Aorta (tissue), 5 donors: ENCODE measurements at regions not wholly inside any gene's neighbourhood (a gene's known extent, or its start where the extent isn't known, plus 50 kb on each side); places are given as distances from the start of the nearest gene placed in this dataset.

Source experiments
- ATAC-seq: fragments of 200-7000 bp; cut with Tn5 transposase; one replicate; pipeline ENCODE4 v1.9.1; 2022; ENCODE audit warnings: moderate library complexity; ENCODE audit not compliant: low FRiP score
- DNase-seq, 2 donors: peaks; one replicate each; pipeline ENCODE4 v3.0.0-alpha.2; 2020
- H3K27ac ChIP-seq, 2 donors: one replicate each; pipeline ENCODE4 v1.5.1; 2013; ENCODE audit warnings: low read length in 2 of 2, mild to moderate bottlenecking in 2 of 2, moderate library complexity in 2 of 2, control low read depth in 1 of 2, inconsistent platforms in 1 of 2, low read depth in 1 of 2
- H3K27me3 ChIP-seq, 2 donors: one replicate each; pipeline ENCODE4 v1.6.1; 2013; ENCODE audit warnings: control low read depth in 1 of 2, low read length in 1 of 2, mild to moderate bottlenecking in 1 of 2, moderate library complexity in 1 of 2; ENCODE audit not compliant: insufficient read depth in 2 of 2, control insufficient read depth in 1 of 2
- H3K36me3 ChIP-seq, 2 donors: one replicate each; pipeline ENCODE4 v1.6.1; 2013; ENCODE audit warnings: control low read depth in 1 of 2, low read length in 1 of 2, mild to moderate bottlenecking in 1 of 2; ENCODE audit not compliant: insufficient read depth in 2 of 2, control insufficient read depth in 1 of 2
- H3K4me1 ChIP-seq, 2 donors: one replicate each; pipeline ENCODE4 v1.6.1; 2013; ENCODE audit warnings: low read length in 2 of 2, control low read depth in 1 of 2, mild to moderate bottlenecking in 1 of 2, moderate library complexity in 1 of 2; ENCODE audit not compliant: insufficient read depth in 2 of 2, control insufficient read depth in 1 of 2
- H3K4me3 ChIP-seq, 2 donors: one replicate each; pipeline ENCODE4 v1.5.1; 2013; ENCODE audit warnings: low read length in 2 of 2, control low read depth in 1 of 2, mild to moderate bottlenecking in 1 of 2
- H3K9me3 ChIP-seq: one replicate; pipeline ENCODE4 v1.6.1; 2013; ENCODE audit warnings: mild to moderate bottlenecking, low read length; ENCODE audit not compliant: control insufficient read depth
- WGBS, 2 donors: extraction: QIAGEN DNeasy Blood & Tissue Kit; methylation state at CpG; one replicate each; pipeline ENCODE4 v1.1.7; 2013; 5-methylcytosine and 5-hydroxymethylcytosine counted together
- intact Hi-C, 2 donors: fragments of 100-400 bp; cut with DNase I; formaldehyde crosslinking; loops; one replicate each; pipeline versions ENCODE4 v1.14.2 to v1.15.0; 2022
- donor health status: healthy with polysubstance abuse.
- donor health status: Bipolar disorder and iron deficiency.
- donor health status: DM: no; HTN: no; CAD: no.
- donor health status: DM: no; HTN: no; CAD: no.
- donor health status: DM: yes; HTN: yes; CAD: no.

DNA sequence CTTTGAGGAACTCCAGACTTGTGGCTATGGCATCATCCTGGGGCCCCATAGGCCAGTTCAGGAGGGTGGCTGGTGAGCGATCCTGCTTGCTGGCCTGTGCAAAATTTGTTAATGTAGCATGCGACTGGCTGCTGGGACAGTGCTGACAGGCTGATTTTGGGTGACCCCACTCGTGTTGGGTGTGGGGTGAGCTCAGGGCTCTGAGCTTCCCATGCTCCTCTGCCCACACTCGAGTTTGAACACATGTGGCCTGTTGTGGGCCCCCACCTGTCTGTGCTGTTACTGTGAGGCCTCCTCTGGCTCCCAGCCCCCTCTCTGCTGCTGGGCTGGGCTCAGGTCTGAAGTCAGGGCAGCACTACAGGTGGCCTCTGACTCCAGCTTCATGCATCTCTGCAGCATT is 64.4 kb upstream of the MYEOV start:
- Histone ChIP-seq H3K36me3 (no peaks in the 10 kb centered on the region), H3K27me3 (no peaks in the 10 kb centered on the region), H3K27ac (no peak overlapping the region), H3K9me3 (peaks cover 3% of the 10 kb centered on the region), H3K4me1 (no peaks in the 10 kb centered on the region), H3K4me3 (no peak overlapping the region)
- no peak for DNase-seq
- 89 to 93% methylated on average over 4 of the region's 4 CpGs for WGBS, 2 donors
- ATAC-seq = no peak
- intact Hi-C loops = no loop called here

DNA sequence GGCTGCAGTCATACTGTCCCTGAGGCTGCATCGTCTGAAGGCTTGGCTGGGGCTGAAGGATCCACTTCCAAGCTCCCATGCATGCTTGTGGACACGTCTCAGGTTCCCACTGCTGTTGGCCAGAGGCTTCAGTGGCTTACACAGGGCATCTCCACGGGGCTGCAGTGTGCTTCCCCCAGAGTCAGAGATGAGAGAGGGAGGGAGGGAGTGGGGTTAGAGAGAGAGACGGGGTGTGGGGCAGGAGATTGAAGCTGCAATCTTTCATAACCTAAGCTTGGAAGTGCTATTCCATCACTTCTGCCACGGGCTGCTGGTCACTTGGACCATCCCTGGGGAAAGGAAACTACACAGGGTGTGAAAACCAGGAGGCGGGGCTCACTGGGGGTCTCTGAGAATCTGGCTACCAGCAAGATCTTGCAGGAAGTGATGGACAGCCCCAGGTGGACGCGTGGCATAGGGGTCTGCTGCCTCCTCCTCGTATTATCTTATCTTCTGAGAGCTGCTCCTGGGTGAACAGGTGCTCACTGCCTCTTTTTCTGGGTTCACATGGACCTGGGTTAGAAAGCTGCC is 63.0 kb upstream of the MYEOV start:
- no peaks in the 10 kb centered on the region for H3K36me3 ChIP-seq
- H3K27me3 ChIP-seq = no peaks in the 10 kb centered on the region
- ATAC-seq (no peak), DNase-seq (no peak)
- H3K27ac ChIP-seq = no peak overlapping the region
- intact Hi-C loops = loop anchor here in 1 of 2 donors (10.0 kb wide), 1 partner anchor 126 kb away; no protein-coding TSS in a partner anchor
- WGBS, 2 donors = 75 to 76% methylated on average over 9 of the region's 9 CpGs
- H3K9me3 ChIP-seq = peaks cover 3% of the 10 kb centered on the region
- H3K4me3 ChIP-seq = no peak overlapping the region
- H3K4me1 ChIP-seq = no peaks in the 10 kb centered on the region

DNA sequence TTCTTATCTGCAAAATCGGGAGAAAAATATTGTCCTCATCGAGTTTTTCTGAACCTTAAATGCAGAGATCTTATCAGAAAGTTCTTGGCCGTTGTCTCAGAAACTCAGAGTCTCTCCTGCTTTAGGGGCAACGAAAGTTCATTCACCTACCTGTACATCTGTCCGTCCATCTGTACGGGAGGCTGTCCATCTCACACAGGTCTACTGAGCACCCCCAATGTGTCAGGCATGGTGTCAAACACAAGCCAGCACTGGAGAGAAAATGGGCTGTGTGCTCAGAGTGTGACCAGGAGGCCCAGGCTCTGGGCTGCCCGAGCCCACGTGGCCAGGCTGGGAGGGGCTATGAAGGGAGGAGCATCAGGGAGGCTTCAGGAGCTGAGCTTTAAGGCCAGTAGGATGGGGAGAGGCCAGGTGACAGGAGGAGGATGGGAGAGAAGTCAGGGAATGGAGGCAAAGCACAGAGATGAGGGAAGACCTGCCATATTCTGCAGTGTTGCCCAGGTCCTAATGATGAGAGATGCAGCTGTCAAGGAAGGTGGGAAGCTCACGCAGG is 62.4 kb upstream of the MYEOV start:
- Histone ChIP-seq H3K27ac (no peak overlapping the region), H3K4me1 (no peaks in the 10 kb centered on the region), H3K36me3 (no peaks in the 10 kb centered on the region), H3K27me3 (no peaks in the 10 kb centered on the region), H3K9me3 (peaks cover 3% of the 10 kb centered on the region), H3K4me3 (no peak overlapping the region)
- 63 to 71% methylated on average over 9 of the region's 9 CpGs for WGBS, 2 donors
- ATAC-seq (no peak), DNase-seq (no peak)
- intact Hi-C loops = loop anchor here in 1 of 2 donors (10.0 kb wide), 1 partner anchor 127 kb away; no protein-coding TSS in a partner anchor

DNA sequence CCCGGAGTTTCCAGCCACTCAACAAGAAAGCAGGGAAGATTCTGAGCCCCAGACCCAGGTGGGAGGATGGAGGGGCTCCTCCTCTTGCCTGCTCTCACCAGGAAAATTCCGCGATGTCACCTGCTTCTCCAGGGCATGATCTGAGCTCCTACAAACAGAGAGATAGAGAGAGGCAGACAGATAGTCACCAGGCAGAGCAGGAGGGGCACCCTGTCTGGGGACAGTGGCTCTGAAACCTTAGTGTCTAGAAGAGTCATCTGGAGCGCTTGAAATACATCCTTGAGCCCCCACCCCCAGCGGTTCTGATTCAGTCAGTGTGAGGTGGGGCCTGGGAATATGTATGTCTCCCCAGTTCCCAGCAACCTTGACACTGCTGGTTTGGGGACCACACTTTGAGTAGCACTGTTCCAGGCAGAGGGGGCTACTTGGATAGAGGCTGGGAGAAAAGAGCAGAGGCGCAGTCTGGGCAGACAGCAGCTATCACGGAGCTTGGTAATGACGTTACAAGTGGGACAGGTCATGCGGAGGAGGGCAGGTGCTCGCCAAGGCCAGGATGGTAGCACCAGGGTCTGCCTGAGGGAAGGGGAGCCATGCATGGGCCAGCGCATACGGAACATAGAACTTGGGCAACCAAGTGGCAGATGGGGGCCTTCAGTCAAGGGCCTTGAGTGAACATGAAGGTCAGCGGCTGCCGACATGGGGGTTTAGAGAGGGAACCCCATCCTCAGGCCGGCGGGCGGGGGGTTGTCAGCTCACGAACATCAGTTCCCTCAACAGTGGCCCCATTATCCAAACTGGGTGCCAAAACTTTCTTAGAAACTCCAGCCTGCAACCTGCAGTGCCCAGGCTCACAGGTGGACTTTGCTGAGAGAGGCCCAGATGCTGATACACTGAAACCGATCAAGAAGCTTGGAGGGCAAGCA is 60.9 kb upstream of the MYEOV start:
- Histone ChIP-seq H3K4me3 (no peak overlapping the region), H3K27me3 (no peaks in the 10 kb centered on the region), H3K4me1 (no peaks in the 10 kb centered on the region), H3K27ac (no peak overlapping the region), H3K36me3 (no peaks in the 10 kb centered on the region), H3K9me3 (no peaks in the 10 kb centered on the region)
- DNase-seq (peak in 1 of 2 donors; percentile 57), ATAC-seq (no peak)
- WGBS, 2 donors = 96% methylated on average over 19 of the region's 19 CpGs
- intact Hi-C loops = loop anchor here in 1 of 2 donors (10.0 kb wide), 1 partner anchor 128 kb away; no protein-coding TSS in a partner anchor

DNA sequence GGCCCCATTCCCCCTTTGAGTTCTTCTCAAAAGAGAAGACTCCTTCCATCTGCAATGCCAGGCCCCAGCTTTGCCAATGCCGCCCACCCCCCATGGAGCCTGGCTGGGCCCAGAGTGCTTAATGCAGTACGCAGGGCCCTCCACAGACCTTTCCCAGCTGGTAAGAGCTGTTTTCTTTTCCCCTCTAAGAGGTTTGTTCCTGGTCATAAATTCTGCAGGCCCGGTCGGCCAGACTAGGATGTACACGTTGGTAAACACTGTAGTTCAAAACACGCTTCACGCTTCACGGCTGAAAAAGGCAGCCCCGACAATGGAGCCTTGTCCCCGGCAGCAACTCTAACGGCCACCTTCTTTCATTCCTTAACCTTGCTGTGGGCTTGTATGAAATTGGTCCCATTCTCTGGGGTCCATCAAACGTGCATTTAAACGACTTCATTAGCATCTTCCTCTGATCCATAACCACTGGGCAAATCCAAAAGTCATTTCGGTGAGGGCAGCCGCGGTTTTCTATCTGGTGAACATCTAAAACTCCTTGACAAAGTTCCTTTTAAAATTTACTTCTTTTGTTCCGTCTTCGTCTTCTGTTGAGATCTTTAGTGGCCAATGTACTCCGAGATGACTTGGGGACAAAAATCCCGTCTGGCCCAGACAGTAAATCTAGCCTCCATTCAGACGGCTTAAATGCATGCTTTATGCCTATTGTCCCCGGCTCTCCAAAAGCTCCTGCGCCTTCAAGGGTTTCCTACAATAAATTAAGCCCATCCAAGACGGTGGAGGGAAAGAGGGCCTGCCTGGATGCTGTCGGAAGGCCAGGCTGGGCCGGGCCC is 60.0 kb upstream of the MYEOV start:
- DNase-seq (peak in 1 of 2 donors; percentile 51), ATAC-seq (no peak)
- no peak overlapping the region for H3K27ac ChIP-seq
- no peak overlapping the region for H3K4me3 ChIP-seq
- no peaks in the 10 kb centered on the region for H3K4me1 ChIP-seq
- intact Hi-C loops = loop anchor here in 1 of 2 donors (10.0 kb wide), 1 partner anchor 129 kb away; no protein-coding TSS in a partner anchor
- H3K27me3 ChIP-seq = no peaks in the 10 kb centered on the region
- no peaks in the 10 kb centered on the region for H3K36me3 ChIP-seq
- H3K9me3 ChIP-seq = no peaks in the 10 kb centered on the region
- 88 to 92% methylated on average over 26 of the region's 26 CpGs for WGBS, 2 donors

DNA sequence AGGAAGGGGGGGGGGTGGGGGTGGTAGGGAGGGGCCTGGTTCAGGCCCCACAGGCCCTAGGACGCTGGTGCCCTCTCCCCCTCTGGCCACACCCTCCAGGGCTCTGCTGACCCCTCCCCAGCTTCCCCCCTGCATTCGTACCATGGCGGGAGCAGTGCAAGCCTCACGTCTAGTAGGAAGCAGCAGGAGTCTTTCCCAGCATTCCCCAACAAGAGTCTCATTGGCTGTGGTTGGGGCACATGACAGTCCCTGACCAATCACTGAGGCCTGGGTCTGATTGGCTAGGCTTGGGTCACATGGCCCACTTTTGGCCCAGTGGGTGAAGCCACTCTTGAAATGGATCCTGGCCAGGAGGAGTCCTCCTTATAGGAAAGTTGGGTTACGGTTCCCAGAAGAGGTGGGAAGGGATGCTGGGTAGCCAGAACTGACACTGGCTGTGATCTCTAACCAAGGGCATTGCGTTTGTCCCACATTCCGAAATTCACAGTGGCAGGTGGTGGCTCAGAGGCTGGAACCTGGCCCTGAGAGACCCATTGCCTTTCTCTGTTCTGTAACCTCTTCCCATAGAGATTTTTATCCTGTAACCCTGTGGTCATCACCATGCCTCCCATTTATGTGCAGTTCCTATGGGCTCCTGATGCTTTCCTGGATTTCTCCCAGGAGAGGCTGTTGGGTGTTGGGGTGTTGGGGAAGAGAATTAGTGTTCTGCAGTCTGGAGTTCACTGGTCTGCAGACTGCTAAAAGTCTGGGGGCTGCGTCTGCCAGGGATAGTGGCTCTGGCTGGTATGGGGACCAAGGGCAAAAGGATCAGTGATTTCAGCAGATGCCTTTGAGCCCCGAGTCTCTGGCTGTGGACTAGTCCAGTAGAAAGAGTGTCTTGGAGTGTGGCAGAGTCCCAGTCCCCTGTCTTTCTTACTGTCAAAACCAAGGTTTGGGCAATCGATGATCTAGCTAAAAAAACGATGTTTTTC is 58.9 kb upstream of the MYEOV start:
- no peaks in the 10 kb centered on the region for H3K27me3 ChIP-seq
- peak in 1 of 2 donors; percentile 23 for DNase-seq
- H3K36me3 ChIP-seq = no peaks in the 10 kb centered on the region
- intact Hi-C loops = loop anchor here in 1 of 2 donors (10.0 kb wide), 1 partner anchor 130 kb away; no protein-coding TSS in a partner anchor
- no peaks in the 10 kb centered on the region for H3K4me1 ChIP-seq
- no peak overlapping the region for H3K4me3 ChIP-seq
- no peak for ATAC-seq
- WGBS, 2 donors = 87 to 92% methylated on average over 10 to 11 of the region's 11 CpGs
- no peaks in the 10 kb centered on the region for H3K9me3 ChIP-seq
- no peak overlapping the region for H3K27ac ChIP-seq

DNA sequence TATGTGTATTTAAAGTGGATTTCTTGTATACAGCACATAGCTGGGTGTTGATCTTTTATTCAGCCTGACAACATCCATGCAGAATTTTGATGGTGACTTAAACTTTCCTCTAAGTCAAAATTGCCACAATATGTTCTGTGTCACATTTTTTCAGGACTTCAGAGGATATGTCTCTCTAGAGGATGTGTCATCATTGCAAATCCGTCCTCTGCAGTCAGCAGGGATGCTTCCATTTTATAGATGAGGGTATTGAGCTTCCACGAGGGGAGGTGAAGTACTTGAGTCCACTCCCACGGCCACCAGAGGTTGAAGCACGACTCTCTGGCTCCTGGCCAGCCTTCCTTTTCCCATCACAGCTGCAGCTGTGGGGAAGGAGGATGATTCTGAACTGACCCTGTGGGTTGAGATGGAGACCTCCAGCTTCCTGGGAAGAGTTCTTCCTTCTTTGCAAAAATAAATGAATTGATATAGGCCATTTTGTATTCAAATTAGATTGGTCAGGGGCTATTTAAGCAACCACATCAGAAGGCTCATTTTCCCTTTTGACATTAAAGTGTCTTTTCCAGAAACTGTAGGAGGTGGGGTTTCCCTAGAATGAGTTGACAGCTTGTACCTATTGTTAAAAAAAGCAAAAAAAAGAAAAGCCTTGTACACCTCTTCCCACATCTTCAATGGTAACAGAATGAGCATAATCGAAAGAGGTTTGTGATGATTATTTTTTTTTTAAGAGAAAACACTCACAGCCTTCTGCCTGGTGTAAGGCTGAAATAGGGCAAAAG is 55.2 kb upstream of the MYEOV start:
- WGBS, 2 donors = 56 to 59% methylated on average over 5 of the region's 5 CpGs

More for the DNA sequence above, 55.2 kb upstream of the MYEOV start:
- no peaks in the 10 kb centered on the region for H3K36me3 ChIP-seq
- no peaks in the 10 kb centered on the region for H3K27me3 ChIP-seq
- intact Hi-C loops = loop anchor here in 1 of 2 donors (10.0 kb wide), 1 partner anchor 134 kb away; no protein-coding TSS in a partner anchor
- DNase-seq (peak in 1 of 2 donors; percentile 2), ATAC-seq (no peak)
- no peaks in the 10 kb centered on the region for H3K9me3 ChIP-seq
- H3K4me3 ChIP-seq = no peak overlapping the region
- no peaks in the 10 kb centered on the region for H3K4me1 ChIP-seq
- H3K27ac ChIP-seq = no peak overlapping the region
